Thoracic aorta (tissue), 2 donors: ENCODE measurements at regions not wholly inside any gene's neighbourhood (a gene's known extent, or its start where the extent isn't known, plus 50 kb on each side); places are given as distances from the start of the nearest gene placed in this dataset.
A peak's percentile ranks its signal among the peaks of the same experiment; 100 is the strongest.
"Not testable (repeated sequence)": the region's sequence is repeated elsewhere in the genome, so short reads cannot be mapped to it uniquely, and the experiment has no call there.

ENCODE experiments used
- ATAC-seq: fragments of 150-250 bp; one replicate; pipeline ENCODE4 v1.8.0; 2017; ENCODE audit warnings: low read depth; ENCODE audit not compliant: insufficient number of reproducible peaks, low FRiP score
- DNase-seq: peaks from one replicate; pipeline ENCODE4 v3.0.0-alpha.2; 2020; ENCODE audit warnings: low spot score
- H3K27ac ChIP-seq, 2 donors: fragments of 200-600 bp; sonication (generic); 1 replicate in 1 of 2; 2 replicates in 1 of 2; pipeline ENCODE4 v1.5.1; 2016; ENCODE audit warnings: mild to moderate bottlenecking in 2 of 2, moderate library complexity in 2 of 2
- H3K27me3 ChIP-seq: fragments of 200-600 bp; sonication (generic); replicated peaks from 2 replicates; pipeline ENCODE4 v1.6.0; 2016; ENCODE audit warnings: mild to moderate bottlenecking; ENCODE audit not compliant: insufficient read depth
- H3K36me3 ChIP-seq: fragments of 200-600 bp; sonication (generic); one replicate; pipeline ENCODE4 v1.5.1; 2016
- H3K4me1 ChIP-seq, 2 donors: fragments of 200-600 bp; sonication (generic); 1 replicate in 1 of 2; 2 replicates in 1 of 2; pipeline versions ENCODE4 v1.5.1 to v1.6.0; 2016; ENCODE audit warnings: low read depth in 2 of 2, mild to moderate bottlenecking in 1 of 2; ENCODE audit not compliant: control insufficient read depth in 1 of 2
- H3K4me3 ChIP-seq: fragments of 200-600 bp; sonication (generic); 2 replicates; pipeline ENCODE4 v1.5.1; 2016; ENCODE audit warnings: mild to moderate bottlenecking
- H3K9me3 ChIP-seq: fragments of 200-600 bp; sonication (generic); 2 replicates; pipeline ENCODE4 v1.5.1; 2016
- TF ChIP-seq, protein P1 (sequence below): fragments of 200-600 bp; sonication (generic); IDR thresholded peaks from one replicate; pipeline ENCODE4 v1.5.1; 2019; ENCODE audit warnings: antibody characterized with exemption

DNA sequence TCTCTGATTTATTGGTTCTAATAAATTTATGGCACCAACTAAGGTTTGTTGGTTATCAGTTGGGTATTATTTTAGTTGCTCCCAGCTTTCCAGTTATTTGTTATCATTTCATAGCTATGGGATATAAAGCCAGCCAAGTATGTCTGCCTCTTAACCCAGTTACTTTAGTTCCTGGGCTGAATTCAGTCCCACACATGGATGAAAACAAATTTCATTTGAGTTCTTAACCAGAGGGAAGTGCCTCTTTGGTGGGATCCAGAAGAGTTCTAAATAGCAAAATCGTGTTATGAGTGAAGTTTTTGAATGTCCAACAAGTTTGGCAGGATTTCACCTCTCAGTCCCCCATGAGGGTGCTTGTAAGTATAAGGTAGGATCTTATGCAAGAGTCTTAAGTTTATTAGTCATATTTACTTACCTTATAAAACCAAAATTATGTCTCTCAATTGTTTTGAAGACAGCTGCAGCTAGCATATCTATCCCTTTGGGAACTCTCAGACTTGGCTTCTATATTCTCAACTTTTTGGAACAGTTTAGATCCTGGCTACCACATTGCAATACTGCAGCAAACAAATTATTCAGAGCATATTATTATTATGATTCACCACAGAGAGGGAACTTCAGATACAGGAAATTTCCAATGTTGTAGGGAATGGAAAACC is 683.6 kb downstream of the BCKDHB start:
- Histone ChIP-seq H3K9me3 (no peaks in the 10 kb centered on the region), H3K4me3 (peak overlapping the region; percentile 19), H3K36me3 (no peaks in the 10 kb centered on the region), H3K27me3 (no peaks in the 10 kb centered on the region), H3K4me1 (peaks cover 4 to 30% of the 10 kb centered on the region in 2 donors), H3K27ac (peak overlapping the region; percentile 24 to 67)
- TF ChIP-seq, protein P1, sequence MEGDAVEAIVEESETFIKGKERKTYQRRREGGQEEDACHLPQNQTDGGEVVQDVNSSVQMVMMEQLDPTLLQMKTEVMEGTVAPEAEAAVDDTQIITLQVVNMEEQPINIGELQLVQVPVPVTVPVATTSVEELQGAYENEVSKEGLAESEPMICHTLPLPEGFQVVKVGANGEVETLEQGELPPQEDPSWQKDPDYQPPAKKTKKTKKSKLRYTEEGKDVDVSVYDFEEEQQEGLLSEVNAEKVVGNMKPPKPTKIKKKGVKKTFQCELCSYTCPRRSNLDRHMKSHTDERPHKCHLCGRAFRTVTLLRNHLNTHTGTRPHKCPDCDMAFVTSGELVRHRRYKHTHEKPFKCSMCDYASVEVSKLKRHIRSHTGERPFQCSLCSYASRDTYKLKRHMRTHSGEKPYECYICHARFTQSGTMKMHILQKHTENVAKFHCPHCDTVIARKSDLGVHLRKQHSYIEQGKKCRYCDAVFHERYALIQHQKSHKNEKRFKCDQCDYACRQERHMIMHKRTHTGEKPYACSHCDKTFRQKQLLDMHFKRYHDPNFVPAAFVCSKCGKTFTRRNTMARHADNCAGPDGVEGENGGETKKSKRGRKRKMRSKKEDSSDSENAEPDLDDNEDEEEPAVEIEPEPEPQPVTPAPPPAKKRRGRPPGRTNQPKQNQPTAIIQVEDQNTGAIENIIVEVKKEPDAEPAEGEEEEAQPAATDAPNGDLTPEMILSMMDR: no peak
- ATAC-seq (no peak), DNase-seq (no peak)

DNA sequence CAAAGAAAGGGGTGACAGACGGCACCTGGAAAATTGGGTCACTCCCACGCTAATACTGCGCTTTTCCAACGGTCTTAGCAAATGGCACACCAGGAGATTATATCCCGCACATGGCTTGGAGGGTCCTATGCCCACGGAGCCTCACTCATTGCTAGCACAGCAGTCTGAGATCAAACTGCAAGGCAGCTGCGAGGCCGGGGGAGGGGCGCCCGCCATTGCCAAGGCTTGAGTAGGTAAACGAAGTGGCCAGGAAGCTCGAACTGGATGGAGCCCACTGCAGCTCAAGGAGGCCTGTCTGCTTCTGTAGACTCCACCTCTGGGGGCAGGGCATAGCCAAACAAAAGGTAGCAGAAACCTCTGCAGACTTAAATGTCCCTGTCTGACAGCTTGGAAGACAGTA is 676.8 kb downstream of the BCKDHB start:
- not testable (repeated sequence) for DNase-seq, ATAC-seq

DNA sequence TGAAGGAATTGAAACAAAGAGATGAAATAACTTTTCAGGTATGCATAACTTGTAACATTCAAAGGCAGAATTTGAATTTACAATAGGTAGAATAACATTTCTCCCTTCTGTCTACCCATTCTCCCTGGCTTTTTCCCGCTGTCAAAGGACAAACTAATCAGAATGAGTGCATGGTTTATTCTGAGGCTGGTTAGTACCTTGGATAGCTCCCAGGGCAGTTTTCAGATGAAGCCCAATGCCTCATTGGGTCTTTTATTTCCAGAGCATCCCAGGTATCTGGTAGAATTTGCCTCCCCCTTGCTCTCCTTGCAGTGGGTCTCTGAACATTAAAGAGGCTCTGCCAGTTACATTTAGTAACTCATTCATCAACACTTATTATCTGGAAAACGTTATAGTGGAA is 665.5 kb downstream of the BCKDHB start:
- no peak for DNase-seq
- H3K27me3 ChIP-seq: no peaks in the 10 kb centered on the region
- H3K4me1 ChIP-seq: no peaks in the 10 kb centered on the region
- H3K9me3 ChIP-seq: no peaks in the 10 kb centered on the region
- TF ChIP-seq, protein P1: no peak
- ATAC-seq: no peak
- no peak overlapping the region for H3K27ac ChIP-seq
- H3K36me3 ChIP-seq: no peaks in the 10 kb centered on the region
- H3K4me3 ChIP-seq: no peak overlapping the region

More for the DNA sequence above, 676.8 kb downstream of the BCKDHB start:
- not testable (repeated sequence) for H3K4me1 ChIP-seq, H3K27me3 ChIP-seq, H3K9me3 ChIP-seq, H3K4me3 ChIP-seq, H3K36me3 ChIP-seq, H3K27ac ChIP-seq

DNA sequence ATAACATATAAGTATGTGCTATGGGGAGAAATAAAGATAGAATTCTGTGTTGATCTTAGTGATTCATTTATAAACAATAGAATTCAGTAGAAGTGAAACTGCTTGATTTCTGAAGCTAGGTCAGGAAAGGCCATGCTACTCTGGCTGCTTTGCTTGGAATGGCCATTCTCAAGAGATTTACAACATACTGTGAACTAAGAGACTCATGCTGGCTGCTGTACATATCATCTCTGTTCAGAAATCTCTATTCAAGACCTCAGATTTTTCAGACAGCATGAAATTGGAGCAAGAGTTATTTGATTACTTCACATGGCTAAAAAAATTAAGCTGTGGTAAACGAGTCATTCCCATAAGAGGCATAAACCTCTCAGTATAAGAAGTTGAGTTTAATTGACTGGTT is 662.6 kb downstream of the BCKDHB start:
- TF ChIP-seq, protein P1: no peak
- Histone ChIP-seq H3K27me3 (no peaks in the 10 kb centered on the region), H3K4me1 (no peaks in the 10 kb centered on the region), H3K36me3 (no peaks in the 10 kb centered on the region), H3K9me3 (no peaks in the 10 kb centered on the region), H3K4me3 (no peak overlapping the region), H3K27ac (no peak overlapping the region)
- no peak for ATAC-seq
- no peak for DNase-seq

DNA sequence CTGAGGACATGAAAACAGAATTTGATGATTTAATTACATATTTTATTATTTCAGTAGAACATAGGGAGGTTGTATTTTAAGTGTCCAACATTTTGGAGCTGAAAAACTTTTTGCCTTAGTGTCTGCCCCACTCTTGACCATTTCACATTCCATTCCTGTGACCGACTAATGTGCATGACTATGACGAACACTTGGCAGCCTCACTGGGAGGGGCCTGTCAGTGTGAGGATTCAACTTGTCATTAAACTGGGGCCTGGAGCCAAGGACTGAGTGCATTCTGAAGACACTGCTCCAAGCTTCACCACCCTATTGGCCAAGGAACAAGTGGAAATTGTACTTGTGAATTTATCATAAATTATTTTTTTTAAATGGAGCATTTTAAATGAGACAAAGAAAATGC is 661.3 kb downstream of the BCKDHB start:
- Histone ChIP-seq H3K27me3 (no peaks in the 10 kb centered on the region), H3K4me3 (no peak overlapping the region), H3K27ac (no peak overlapping the region), H3K4me1 (no peaks in the 10 kb centered on the region), H3K9me3 (no peaks in the 10 kb centered on the region), H3K36me3 (no peaks in the 10 kb centered on the region)
- DNase-seq (peak; percentile 6), ATAC-seq (no peak)
- TF ChIP-seq, protein P1: no peak

DNA sequence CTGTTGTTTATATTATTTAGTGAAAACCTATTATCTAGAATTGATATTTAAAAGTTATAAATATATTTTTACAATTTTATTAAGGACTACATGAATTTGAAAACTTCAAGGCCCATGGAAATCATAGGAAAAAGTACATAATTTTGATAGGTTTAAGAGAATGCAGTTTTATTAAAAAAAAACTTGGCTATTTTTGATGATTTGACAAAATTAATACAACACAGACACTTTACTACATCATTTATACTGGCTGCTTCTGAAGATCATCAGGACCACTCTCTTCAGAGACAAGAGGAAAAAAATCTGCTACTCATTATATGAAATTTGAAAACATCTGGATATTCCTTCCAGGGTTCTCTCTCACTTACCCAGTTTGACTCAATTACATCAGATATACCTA is 637.7 kb downstream of the BCKDHB start:
- no peaks in the 10 kb centered on the region for H3K27me3 ChIP-seq
- ATAC-seq: no peak

More for the DNA sequence above, 637.7 kb downstream of the BCKDHB start:
- H3K36me3 ChIP-seq: no peaks in the 10 kb centered on the region
- H3K27ac ChIP-seq: no peak overlapping the region
- H3K9me3 ChIP-seq: no peaks in the 10 kb centered on the region
- TF ChIP-seq, protein P1: no peak
- no peak for DNase-seq
- H3K4me3 ChIP-seq: no peak overlapping the region
- no peaks in the 10 kb centered on the region for H3K4me1 ChIP-seq
